Jurkat, Clone E6-1 (cell line): ENCODE measurements at regions not wholly inside any gene's neighbourhood (a gene's known extent, or its start where the extent isn't known, plus 50 kb on each side); places are given as distances from the start of the nearest gene placed in this dataset.

Experiments
- DNase-seq: peaks from one replicate; pipeline ENCODE4 v3.0.0-alpha.2; 2011; ENCODE audit warnings: low read depth, low spot score
- H3K4me3 ChIP-seq: 2 replicates; pipeline ENCODE4 v1.5.1; 2011; ENCODE audit warnings: mild to moderate bottlenecking, low read length, control low read depth, moderate library complexity

GRCh38 chr18:46356278-46357033 is 252.3 kb downstream of the HAUS1 start:
- H3K4me3 ChIP-seq = no peak overlapping the region
- DNase-seq = peak; percentile 26

- H3K4me3 ChIP-seq = no peak overlapping the region
- DNase-seq = no peak
Measured at GRCh38 chr18:46360102-46360699, 256.0 kb downstream of the HAUS1 start.

- no peak for DNase-seq
- no peak overlapping the region for H3K4me3 ChIP-seq
Measured at GRCh38 chr18:46360866-46361265, 256.7 kb downstream of the HAUS1 start.

- DNase-seq = no peak
- H3K4me3 ChIP-seq = no peak overlapping the region
Measured at GRCh38 chr18:46362533-46362932, 258.3 kb downstream of the HAUS1 start.

GRCh38 chr18:46364048-46364447 is 259.9 kb downstream of the HAUS1 start:
- DNase-seq = no peak

GRCh38 chr18:46366201-46366600 is 262.0 kb downstream of the HAUS1 start:
- no peak for DNase-seq
- no peak overlapping the region for H3K4me3 ChIP-seq

More at GRCh38 chr18:46364048-46364447, 259.9 kb downstream of the HAUS1 start:
- H3K4me3 ChIP-seq = no peak overlapping the region

- H3K4me3 ChIP-seq = no peak overlapping the region
- DNase-seq = no peak
Measured at GRCh38 chr18:46366751-46367376, 262.7 kb downstream of the HAUS1 start.

GRCh38 chr18:46369323-46369722 is 265.1 kb downstream of the HAUS1 start:
- DNase-seq = no peak
- H3K4me3 ChIP-seq = no peak overlapping the region

GRCh38 chr18:46370898-46371297 is 266.7 kb downstream of the HAUS1 start:
- DNase-seq = no peak
- no peak overlapping the region for H3K4me3 ChIP-seq

GRCh38 chr18:46372670-46373069 is 268.5 kb downstream of the HAUS1 start:
- H3K4me3 ChIP-seq = no peak overlapping the region
- no peak for DNase-seq

- DNase-seq = no peak
- H3K4me3 ChIP-seq = no peak overlapping the region
Measured at GRCh38 chr18:46373131-46373530, 268.9 kb downstream of the HAUS1 start.

GRCh38 chr18:46373791-46374190 is 269.6 kb downstream of the HAUS1 start:
- H3K4me3 ChIP-seq = no peak overlapping the region
- DNase-seq = no peak

- no peak for DNase-seq
- H3K4me3 ChIP-seq = no peak overlapping the region
Measured at GRCh38 chr18:46374850-46375249, 270.7 kb downstream of the HAUS1 start.

GRCh38 chr18:46377557-46377956 is 273.4 kb downstream of the HAUS1 start:
- no peak for DNase-seq
- no peak overlapping the region for H3K4me3 ChIP-seq

GRCh38 chr18:46378126-46378863 is 274.1 kb downstream of the HAUS1 start:
- DNase-seq = no peak

GRCh38 chr18:46378864-46379207 is 274.7 kb downstream of the HAUS1 start:
- DNase-seq = no peak
- H3K4me3 ChIP-seq = no peak overlapping the region

More at GRCh38 chr18:46378126-46378863, 274.1 kb downstream of the HAUS1 start:
- H3K4me3 ChIP-seq = no peak overlapping the region

- H3K4me3 ChIP-seq = no peak overlapping the region
- DNase-seq = no peak
Measured at GRCh38 chr18:46379323-46379950, 275.3 kb downstream of the HAUS1 start.

- H3K4me3 ChIP-seq = no peak overlapping the region
- no peak for DNase-seq
Measured at GRCh38 chr18:46385124-46385523, 271.9 kb downstream of the LOXHD1 start.

- no peak for DNase-seq
- no peak overlapping the region for H3K4me3 ChIP-seq
Measured at GRCh38 chr18:46386788-46387187, 270.2 kb downstream of the LOXHD1 start.
